HG03095 (cell line): ENCODE measurements at regions not wholly inside any gene's neighbourhood (a gene's known extent, or its start where the extent isn't known, plus 50 kb on each side); places are given as distances from the start of the nearest gene placed in this dataset.

Source experiments
- ATAC-seq: cut with Tn5 transposase; IDR thresholded peaks from one replicate; pipeline ENCODE4 v1.9.1; 2021; ENCODE audit warnings: moderate library complexity; ENCODE audit not compliant: unreplicated experiment

DNA sequence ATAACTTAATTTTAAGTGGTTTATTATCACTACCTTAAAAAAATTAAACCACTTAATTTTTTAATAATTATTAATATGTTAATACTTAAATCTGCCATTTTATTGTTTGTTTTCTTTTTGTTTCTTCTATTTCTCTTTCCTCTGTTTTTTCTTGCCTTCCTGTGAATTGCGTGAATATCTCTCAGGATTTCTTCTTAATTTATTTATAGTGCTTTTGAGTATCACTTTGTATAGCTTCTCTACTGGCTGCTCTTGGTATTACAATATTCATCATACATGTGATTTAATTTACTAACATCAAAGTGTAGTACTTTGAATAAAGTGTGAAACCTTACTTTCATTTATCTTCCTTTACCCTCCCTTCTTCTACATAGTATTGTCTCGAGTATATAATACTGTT, 349.5 kb upstream of the CPXCR1 start:
- no peak for ATAC-seq

- no peak for ATAC-seq
These were observed 331.0 kb upstream of the CPXCR1 start for GRCh38 chrX:88416002-88416401.

DNA sequence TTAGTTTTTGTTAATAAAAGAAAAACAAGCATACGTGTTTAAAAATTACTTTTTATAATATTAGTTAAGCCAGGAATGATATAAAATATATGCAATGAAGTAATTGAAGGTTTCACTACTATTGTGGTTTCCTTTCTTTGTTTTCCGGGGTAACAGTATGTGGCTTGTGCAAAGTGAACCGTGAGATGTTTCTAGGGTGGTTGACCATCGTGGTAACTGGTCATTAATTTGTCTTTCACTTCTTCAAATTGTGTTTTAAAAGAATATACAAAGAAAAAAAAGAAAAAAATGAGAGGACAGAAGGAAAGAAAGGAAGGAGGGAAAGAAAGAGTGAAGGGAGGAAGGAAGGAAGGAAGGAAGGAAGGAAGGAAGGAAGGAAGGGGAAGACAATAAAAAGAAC, 330.1 kb upstream of the CPXCR1 start:
- ATAC-seq = no peak

DNA sequence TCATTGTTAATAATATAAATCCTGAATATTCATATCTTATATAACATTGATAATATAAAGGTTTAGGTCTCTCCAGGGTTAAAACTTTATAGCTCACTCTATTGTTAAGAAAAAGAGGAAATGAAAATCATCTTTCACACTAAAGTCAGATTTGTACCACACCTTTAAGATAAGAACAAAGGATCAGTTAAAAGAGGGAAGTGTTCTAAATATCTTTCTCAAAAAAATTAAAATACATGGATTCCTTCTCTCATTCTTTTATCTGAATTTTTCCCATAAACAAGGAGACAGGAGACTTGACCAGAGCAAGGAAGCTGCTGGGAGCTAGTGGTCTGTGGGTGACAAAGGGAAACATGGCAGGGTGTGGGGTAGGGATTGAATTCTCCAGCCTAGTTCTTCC, 323.0 kb upstream of the CPXCR1 start:
- ATAC-seq = no peak

GRCh38 chrX:88424541-88424940, 322.5 kb upstream of the CPXCR1 start:
- ATAC-seq = no peak

GRCh38 chrX:88425739-88426138, 321.3 kb upstream of the CPXCR1 start:
- ATAC-seq = no peak

GRCh38 chrX:88437563-88437962, 309.5 kb upstream of the CPXCR1 start:
- no peak for ATAC-seq

GRCh38 chrX:88438209-88438608, 308.8 kb upstream of the CPXCR1 start:
- ATAC-seq = no peak

DNA sequence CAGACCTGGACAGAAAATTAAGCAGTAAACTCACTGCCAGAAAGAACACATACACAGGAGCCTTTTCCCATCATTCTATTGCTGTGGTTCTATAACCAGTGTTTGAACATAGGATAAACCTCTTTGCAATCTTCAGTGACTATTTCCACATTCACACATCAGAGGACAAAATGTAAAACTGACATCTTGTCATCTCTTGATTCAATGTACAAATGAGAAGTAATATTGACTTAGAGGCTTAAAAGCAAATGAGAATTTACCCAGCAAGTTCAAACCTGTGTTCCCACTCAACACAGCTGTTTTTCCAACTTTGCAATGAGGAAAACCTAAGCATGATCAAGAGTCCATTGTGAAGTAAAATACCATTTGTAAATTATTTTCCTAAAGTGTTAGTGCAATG, 307.1 kb upstream of the CPXCR1 start:
- ATAC-seq = no peak
